Pancreas (tissue), 10 donors: ENCODE measurements at regions not wholly inside any gene's neighbourhood (a gene's known extent, or its start where the extent isn't known, plus 50 kb on each side); places are given as distances from the start of the nearest gene placed in this dataset.

ENCODE experiments used
- ATAC-seq, 4 donors: fragments of 200-7000 bp; cut with Tn5 transposase; one replicate each; pipeline versions ENCODE4 v1.8.0 to v1.9.1; 2020; ENCODE audit warnings: mild to moderate bottlenecking in 4 of 4, moderate library complexity in 4 of 4
- DNase-seq, 6 donors: peaks; one replicate each; pipeline ENCODE4 v3.0.0-alpha.2; 2020
- FAIRE-seq: peaks from 2 replicates; lab custom pipeline; 2012; peaks lifted over from hg19 to GRCh38; lab: Jason Lieb, UNC
- H3K27ac ChIP-seq, 4 donors: fragments of 200-600 bp; sonication (generic); 1 replicate in 3 of 4; 2 replicates in 1 of 4; pipeline versions ENCODE4 v1.5.0 to v1.8.0; 2020
- H3K27me3 ChIP-seq, 4 donors: fragments of 200-600 bp; one replicate each; pipeline ENCODE4 v1.8.0; 2021
- H3K36me3 ChIP-seq, 3 donors: fragments of 200-600 bp; sonication (generic) in 1 of 3; one replicate each; pipeline versions ENCODE4 v1.5.0 to v1.8.0; 2020 to 2021
- H3K4me1 ChIP-seq, 3 donors: fragments of 200-600 bp; one replicate each; pipeline ENCODE4 v1.8.0; 2021
- H3K4me3 ChIP-seq, 4 donors: fragments of 200-600 bp; sonication (generic) in 2 of 4; one replicate each; pipeline versions ENCODE4 v1.5.0 to v1.8.0; 2020 to 2021
- H3K9me3 ChIP-seq, 4 donors: fragments of 200-600 bp; one replicate each; pipeline ENCODE4 v1.8.0; 2021
- CTCF ChIP-seq, 4 donors: fragments of 200-600 bp; sonication (generic) in 3 of 4; IDR thresholded peaks; one replicate each; pipeline versions ENCODE4 v1.5.0 to v1.8.0; 2021; ENCODE audit warnings: antibody characterized with exemption in 4 of 4
- WGBS, 2 donors: extraction: QIAGEN DNeasy Blood & Tissue Kit; methylation state at CpG; one replicate each; pipeline ENCODE4 v1.1.7; 2013; 5-methylcytosine and 5-hydroxymethylcytosine counted together
- intact Hi-C, 3 donors: fragments of 100-400 bp; cut with DNase I; formaldehyde crosslinking; loops; one replicate each; pipeline versions ENCODE4 v1.11.1 to v1.14.2; 2022
- donor health status: healthy with polysubstance abuse.
- donor health status: DM: no; HTN: no; CAD: no; lungs with moderate emphysema.
- donor health status: DM: no; HTN: no; CAD: no.
- donor health status: control.
- donor health status: control.
- donor health status: Bipolar disorder and iron deficiency.
- donor health status: DM: yes; HTN: yes; CAD: no.
- donor health status: DM: no; HTN: no; CAD: no.
- donor health status: DM: no; HTN: no; CAD: no.
- donor health status: DM: yes; HTN: yes; CAD: no.

- no peak for TF ChIP-seq CTCF (IDR thresholded peaks at IDR 0.05)
- no peak for ATAC-seq
- H3K4me3 ChIP-seq, result no peak overlapping the region
- FAIRE-seq, result no peak
- H3K4me1 ChIP-seq, result no peaks in the 10 kb centered on the region
- no peak overlapping the region for H3K27ac ChIP-seq
- intact Hi-C loops, result no loop called here
- DNase-seq, result no peak
- 73 to 90% methylated on average over 3 of the region's 3 CpGs for WGBS, 2 donors
- no peaks in the 10 kb centered on the region for H3K27me3 ChIP-seq
- H3K9me3 ChIP-seq, result no peaks in the 10 kb centered on the region
- no peaks in the 10 kb centered on the region for H3K36me3 ChIP-seq
Observed at GRCh38 chr3:69651765-69652164, 87.5 kb upstream of the MITF start.

GRCh38 chr3:69650066-69650419, 89.2 kb upstream of the MITF start:
- 27 to 30% methylated on average over 1 of the region's 1 CpG for WGBS, 2 donors
- ATAC-seq (no peak), DNase-seq (no peak), FAIRE-seq (no peak)
- no peak for TF ChIP-seq CTCF (IDR thresholded peaks at IDR 0.05)
- intact Hi-C loops, result no loop called here
- H3K27me3 ChIP-seq, result no peaks in the 10 kb centered on the region
- H3K27ac ChIP-seq, result no peak overlapping the region
- H3K36me3 ChIP-seq, result no peaks in the 10 kb centered on the region
- H3K4me3 ChIP-seq, result no peak overlapping the region
- H3K9me3 ChIP-seq, result no peaks in the 10 kb centered on the region
- H3K4me1 ChIP-seq, result no peaks in the 10 kb centered on the region

- intact Hi-C loops, result no loop called here
- peak in 2 of 4 donors; percentile 26 to 35 for ATAC-seq
- H3K27me3 ChIP-seq, result no peaks in the 10 kb centered on the region
Observed at GRCh38 chr3:69649120-69650065, 89.9 kb upstream of the MITF start.

GRCh38 chr3:69648126-69648525, 91.1 kb upstream of the MITF start:
- Histone ChIP-seq H3K27me3 (no peaks in the 10 kb centered on the region), H3K36me3 (no peaks in the 10 kb centered on the region), H3K4me3 (no peak overlapping the region), H3K4me1 (no peaks in the 10 kb centered on the region), H3K27ac (no peak overlapping the region), H3K9me3 (no peaks in the 10 kb centered on the region)
- TF ChIP-seq CTCF (IDR thresholded peaks at IDR 0.05), result no peak
- intact Hi-C loops, result no loop called here
- WGBS, 2 donors, result 51 to 61% methylated on average over 2 of the region's 2 CpGs
- DNase-seq, result no peak
- ATAC-seq, result no peak
- FAIRE-seq, result no peak

More at GRCh38 chr3:69649120-69650065, 89.9 kb upstream of the MITF start:
- Histone ChIP-seq H3K27ac (no peak overlapping the region), H3K9me3 (no peaks in the 10 kb centered on the region), H3K4me3 (no peak overlapping the region), H3K4me1 (no peaks in the 10 kb centered on the region), H3K36me3 (no peaks in the 10 kb centered on the region)
- DNase-seq (no peak), FAIRE-seq (no peak)
- no peak for TF ChIP-seq CTCF (IDR thresholded peaks at IDR 0.05)
- 50 to 65% methylated on average over 7 of the region's 7 CpGs for WGBS, 2 donors

GRCh38 chr3:69647511-69648110, 91.7 kb upstream of the MITF start:
- Histone ChIP-seq H3K27me3 (no peaks in the 10 kb centered on the region), H3K27ac (no peak overlapping the region), H3K4me3 (no peak overlapping the region), H3K4me1 (no peaks in the 10 kb centered on the region), H3K9me3 (no peaks in the 10 kb centered on the region), H3K36me3 (no peaks in the 10 kb centered on the region)
- TF ChIP-seq CTCF (IDR thresholded peaks at IDR 0.05), result no peak
- ATAC-seq, result no peak
- DNase-seq, result no peak
- intact Hi-C loops, result no loop called here
- FAIRE-seq, result no peak
- 33 to 40% methylated on average over 3 of the region's 3 CpGs for WGBS, 2 donors
